Stimulated activated CD8-positive, alpha-beta memory T cell treated with anti-CD3 and anti-CD28 coated beads, Interleukin-4, amount 100 ng/mL, for 24 hours (primary cell): ENCODE measurements at regions not wholly inside any gene's neighbourhood (a gene's known extent, or its start where the extent isn't known, plus 50 kb on each side); places are given as distances from the start of the nearest gene placed in this dataset.
"Not testable (repeated sequence)": the region's sequence is repeated elsewhere in the genome, so short reads cannot be mapped to it uniquely, and the experiment has no call there.

Source experiments
- DNase-seq: peaks from one replicate; pipeline ENCODE4 v3.0.0-alpha.2; 2020; ENCODE audit warnings: low read depth

DNA sequence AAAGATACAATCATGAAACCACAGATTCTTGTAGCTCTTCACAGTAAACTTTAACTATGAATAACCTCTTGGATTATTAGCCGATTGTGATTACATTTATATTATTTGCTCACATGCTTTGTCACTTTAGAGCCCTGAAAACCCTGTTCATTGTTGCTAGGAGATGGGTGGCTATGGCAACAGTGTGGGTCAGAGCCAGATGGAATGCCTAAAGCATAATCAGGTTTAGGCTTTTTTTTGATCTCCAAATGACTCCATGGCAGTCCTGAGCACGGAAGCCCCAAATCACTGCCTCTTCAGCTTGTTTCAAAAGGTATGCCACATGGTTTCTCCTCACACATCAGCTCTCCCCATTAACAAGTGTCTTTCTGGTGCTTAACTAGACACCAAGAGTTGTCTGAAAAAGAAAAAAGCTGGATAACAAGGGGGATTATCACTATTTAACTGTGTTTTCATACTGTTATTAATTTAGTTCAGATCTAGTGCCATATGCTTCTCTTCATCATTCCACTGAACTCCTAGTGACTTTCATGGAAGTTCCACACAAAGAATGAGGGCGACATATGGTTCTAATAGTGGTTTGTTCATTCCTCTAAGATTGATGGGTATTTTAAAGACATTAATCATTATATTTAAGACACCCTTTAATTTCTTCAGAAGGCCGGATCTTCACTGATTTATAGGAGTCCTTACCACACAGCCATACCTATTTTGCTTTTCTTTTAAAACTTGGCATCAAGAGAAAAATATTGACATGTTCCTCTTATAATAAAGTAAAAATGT lies 88.8 kb upstream of the PAM start:
- no peak for DNase-seq

DNA sequence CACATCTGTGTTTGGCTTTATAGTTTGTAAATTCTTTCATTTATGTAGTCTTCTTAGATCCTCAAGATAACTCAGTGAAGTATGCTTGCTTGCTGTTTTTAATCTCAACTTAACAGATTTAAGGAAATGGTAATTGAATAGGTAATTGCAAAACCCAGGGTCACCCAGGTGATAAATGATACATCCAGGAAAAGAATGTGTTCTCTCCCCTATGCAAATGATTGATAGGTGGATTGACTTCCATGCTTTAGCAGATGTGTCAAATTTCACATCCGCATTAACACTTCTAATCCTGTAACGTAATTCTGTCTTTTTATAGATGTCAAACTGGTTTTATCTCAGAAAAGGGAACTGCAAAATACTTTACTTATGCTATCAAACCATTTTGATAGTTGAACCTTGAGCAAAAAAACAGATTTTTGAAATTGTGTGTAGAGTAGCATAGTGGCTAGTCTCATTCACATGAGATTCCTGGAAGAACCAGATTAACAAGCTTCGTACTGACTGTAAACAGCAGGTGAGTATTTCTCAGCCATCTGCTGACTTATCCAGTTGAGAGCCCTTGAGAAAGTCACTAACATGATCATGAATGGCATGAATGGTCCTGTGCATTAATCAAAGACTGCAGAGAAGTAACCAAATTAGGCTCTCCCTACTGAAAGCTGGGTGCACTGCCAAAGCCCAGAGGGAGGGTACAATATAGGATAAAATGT lies 86.7 kb upstream of the PAM start:
- DNase-seq: no peak

DNA sequence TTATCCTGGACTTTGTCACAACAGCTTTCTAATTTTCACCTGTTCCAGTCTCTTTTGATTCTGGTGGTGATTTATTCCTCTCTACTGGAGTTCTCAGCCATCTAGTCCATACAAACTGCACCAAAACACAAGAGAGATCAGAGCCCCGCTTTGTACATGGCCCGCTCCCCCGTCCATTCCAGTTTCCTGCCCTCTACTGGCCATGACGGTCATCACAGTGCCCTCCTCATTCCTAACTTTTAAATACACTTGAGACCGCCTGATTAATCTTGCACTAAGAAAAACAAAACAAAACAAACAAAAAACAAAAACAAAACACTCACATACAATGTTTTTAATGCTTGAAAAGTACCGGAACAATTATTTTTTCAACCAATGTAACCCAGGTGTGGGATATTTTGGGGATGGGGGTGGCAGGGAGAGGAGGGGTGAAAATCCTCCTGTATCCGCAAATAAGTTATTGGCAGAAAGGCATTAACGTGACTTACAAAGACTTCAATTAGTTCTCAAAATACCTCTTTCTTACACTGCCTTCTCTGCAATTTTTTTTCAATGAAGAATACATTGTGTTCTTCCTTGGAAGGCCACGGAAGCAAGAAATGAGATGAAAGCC lies 84.8 kb upstream of the PAM start:
- DNase-seq: no peak

DNA sequence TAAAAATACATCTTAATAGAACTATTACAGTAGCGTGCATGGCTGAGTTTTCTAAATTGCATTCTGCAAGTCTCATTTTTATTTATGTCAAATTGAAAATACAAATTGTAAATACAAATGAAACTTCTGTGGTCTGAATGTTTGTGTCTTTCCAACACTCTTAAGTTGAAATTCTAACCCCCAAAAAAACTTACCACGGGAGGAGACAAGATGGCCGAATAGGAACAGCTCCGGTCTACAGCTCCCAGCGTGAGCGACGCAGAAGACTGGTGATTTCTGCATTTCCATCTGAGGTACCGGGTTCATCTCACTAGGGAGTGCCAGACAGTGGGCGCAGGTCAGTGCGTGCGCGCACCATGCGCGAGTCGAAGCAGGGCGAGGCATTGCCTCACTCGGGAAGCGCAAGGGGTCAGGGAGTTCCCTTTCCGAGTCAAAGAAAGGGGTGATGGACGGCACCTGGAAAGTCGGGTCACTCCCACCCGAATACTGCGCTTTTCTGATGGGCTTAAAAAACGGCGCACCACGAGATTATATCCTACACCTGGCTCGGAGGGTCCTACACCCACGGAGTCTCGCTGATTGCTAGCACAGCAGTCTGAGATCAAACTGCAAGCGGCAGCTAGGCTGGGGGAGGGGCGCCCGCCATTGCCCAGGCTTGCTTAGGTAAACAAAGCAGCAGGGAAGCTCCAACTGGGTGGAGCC lies 83.9 kb upstream of the PAM start:
- DNase-seq: not testable (repeated sequence)

DNA sequence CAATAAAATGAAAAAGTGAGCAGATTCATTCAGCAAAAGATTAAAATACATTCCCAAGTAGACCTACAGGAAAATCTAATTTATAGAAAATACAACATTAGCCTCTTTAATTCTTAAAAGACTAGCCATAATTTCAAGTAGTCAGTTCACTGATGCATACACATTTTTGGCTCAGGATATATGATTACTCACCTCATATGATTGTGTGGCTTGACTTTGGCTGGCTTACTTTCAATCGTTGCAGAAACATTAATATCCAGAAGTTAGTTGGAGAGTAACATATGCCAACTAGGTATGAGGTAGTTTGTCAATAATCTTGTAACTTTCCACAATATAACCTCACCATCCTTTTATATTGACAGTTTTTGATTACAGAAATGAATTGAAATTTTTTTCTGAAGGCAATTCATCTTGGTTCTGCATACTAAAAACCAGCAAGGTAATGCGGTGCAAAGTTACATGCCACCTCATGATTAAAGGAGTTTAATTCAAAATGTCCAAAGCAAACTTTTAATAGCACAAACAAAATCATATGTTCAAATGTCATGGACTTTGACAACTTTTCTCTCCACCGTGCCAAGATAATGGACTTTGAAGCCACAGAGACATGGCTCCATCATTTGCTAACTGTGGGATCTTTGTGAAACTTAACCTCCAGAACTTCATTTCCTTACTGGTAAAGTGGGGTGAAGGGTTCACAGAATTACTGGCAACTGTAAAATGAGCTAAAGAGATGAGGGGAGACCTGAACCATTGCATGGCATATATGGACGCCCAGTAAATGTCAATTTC lies 76.6 kb upstream of the PAM start:
- no peak for DNase-seq

DNA sequence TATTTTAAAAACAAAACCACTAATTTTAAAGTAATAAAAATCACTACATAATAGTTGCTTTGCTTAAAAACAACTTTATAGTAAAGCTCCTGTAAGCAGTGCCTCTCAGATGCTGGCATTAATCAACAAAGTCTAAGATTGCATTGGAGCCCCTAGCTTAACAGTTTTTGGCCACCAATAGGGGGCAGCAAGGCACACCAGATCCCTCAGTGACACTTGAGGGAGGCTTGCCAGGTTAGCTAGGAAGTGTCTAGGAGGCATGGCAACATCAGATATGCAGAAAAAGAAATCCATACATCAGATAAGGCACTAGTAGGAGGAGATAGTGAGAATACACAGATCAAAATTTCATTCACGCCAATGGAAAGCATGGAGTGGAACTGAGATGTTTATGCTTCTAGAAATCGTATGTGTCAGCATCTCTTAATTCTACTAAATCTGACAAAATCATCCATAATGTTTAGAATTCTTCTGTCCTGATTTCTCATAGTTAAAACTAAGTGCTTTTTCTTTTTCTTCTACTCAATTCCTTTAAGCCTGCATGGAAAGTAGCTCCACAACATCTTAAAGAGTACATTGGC lies 73.6 kb upstream of the PAM start:
- peak; percentile 45 for DNase-seq

DNA sequence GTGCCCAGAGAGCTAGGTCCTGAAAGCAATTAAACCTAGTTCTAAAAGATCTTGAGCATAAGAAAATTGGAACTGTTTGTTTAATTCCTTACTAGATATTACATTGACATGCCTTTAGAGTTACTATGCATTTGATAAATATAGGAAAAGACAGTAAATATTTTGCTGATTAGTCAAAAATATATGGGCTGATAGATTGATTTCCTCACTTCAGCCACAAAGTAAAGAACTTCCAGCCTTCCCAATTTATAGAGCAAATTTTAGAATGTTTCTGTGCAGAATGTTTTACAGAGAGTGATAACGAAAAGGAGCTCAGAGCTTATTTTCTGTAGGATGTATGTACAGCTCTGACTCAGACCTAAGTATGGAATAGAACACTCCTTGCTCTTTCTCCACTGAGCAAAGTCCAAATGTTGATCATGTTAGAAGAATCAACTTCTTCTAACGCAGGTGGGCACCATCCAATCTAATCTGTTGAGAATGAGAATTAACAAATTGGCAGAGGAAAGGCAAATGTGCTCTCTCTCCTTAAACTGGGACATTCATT lies 72.9 kb upstream of the PAM start:
- no peak for DNase-seq

DNA sequence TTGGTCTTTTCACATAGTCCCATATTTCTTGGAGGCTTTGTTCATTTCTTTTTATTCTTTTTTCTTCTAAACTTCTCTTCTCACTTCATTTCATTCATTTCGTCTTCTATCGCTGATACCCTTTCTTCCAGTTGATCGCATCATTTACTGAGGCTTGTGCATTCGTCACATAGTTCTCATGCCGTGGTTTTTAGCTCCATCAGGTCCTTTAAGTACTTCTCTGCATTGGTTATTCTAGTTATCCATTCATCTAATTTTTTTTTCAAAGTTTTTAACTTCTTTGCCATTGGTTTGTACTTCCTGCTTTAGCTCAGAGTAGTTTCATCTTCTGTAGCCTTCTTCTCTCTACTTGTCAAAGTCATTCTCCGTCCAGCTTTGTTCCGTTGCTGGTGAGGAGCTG lies 67.0 kb upstream of the PAM start:
- DNase-seq: not testable (repeated sequence)

DNA sequence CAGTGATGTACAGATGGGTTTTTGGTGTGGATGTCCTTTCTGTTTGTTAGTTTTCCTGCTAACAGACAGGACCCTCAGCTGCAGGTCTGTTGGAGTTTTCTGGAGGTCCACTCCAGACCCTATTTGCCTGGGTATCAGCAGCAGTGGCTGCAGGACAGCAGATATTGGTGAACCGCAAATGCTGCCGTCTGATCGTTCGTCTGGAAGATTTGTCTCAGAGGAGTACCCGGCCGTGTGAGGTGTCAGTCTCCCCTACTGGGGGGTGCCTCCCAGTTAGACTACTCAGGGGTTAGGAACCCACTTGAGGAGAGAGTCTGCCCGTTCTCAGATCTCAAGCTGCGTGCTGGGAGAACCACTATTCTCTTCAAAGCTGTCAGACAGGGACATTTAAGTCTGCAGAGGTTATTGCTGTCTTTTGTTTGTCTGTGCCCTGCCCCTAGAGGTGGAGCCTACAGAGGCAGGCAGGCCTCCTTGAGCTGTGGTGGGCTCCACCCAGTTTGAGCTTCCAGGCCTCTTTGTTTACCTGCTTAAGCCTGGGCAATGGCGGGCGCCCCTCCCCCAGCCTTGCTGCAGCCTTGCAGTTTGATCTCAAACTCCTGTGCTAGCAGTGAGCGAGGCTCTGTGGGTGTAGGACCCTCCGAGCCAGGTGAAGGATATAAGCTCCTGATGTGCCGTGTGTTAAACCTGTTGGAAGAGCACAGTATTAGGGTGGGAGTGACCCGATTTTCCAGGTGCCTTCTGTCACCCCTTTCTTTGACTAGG lies 66.3 kb upstream of the PAM start:
- not testable (repeated sequence) for DNase-seq

DNA sequence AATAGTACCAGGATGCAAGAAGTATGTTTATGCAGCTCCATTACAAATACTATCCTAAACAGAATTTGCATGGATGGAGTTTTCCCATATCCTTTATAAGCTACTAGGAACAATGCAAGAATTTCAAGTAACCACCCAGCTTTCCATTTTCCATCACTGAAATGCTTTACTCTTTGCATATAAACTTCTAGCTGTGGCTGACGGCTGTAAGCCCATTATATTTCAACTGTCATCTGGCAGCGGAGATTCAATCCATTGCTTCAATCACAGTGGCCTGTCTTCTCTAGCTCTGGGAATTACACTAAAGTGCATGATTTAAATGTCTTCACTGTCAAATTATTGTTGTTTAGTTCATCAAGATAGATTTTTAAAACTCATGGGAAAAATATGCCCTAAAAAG lies 64.2 kb upstream of the PAM start:
- no peak for DNase-seq

DNA sequence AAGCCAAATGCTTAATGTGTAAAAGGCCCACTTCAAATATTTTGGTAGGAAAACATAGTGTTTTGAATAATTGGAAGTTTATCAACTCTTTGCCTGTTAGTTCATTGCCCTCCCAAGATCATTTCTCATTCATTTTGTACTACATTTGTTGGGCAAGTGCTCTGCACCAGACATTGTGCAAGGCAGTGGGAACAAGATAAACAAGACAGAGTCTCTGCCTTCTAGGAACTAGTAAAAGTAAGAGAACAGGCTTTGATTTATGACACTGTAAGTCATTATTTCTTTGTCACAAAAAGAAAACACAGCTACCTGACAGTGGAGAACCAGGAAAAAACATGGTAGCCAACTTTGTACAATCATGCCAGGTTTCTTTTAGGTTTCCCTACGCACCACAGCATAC lies 63.7 kb upstream of the PAM start:
- DNase-seq: no peak

DNA sequence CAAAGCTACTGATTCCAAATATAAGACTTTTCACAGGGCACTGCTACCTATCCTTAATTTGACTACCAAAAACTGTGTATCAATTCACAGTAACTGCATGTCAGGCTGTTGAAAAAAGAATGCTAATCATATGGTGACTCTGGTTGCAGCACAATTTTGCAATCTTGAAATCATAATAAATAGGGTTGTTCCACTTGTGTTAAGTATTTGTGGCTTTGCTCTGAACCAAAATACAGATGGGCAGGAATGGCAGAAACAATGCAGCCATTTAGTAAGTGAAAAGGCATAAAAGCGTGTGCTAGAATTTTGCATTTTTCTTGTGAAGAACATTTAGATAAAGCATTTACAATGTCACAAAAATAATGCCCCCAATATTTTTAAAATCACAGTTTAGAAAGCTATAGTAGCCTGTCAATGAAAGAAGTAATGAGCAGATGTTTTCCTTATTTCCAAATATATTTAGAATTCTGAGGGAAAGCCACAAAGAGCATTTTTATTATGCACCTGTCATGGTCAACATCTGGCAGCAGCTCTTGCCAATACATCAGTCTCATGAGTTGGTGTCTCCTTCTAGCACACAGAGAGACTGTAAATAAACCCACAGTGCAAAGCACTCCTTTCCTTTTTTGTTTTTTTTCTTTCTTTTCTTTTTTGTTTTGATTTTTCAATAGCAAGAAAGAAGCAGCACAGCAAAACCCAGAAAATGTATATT lies 54.8 kb upstream of the PAM start:
- no peak for DNase-seq

DNA sequence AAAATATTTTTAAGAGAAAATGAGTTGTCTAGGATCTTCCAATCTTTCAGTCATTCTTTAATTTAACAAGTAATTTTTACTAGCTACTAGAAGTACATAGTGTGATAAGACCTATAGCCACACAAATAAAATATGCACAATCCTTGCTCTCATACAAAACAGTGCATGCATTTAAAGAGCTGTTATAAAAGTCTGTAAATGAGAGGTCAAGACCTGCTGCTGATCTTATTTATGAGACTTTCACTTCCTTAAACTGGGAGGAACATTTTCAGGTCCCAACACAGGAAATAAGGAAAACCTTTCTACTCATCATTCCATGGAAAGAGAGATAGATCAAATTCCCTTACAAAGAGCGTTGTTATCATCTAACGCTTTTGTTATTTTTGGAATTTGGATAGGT lies 54.2 kb upstream of the PAM start:
- no peak for DNase-seq

DNA sequence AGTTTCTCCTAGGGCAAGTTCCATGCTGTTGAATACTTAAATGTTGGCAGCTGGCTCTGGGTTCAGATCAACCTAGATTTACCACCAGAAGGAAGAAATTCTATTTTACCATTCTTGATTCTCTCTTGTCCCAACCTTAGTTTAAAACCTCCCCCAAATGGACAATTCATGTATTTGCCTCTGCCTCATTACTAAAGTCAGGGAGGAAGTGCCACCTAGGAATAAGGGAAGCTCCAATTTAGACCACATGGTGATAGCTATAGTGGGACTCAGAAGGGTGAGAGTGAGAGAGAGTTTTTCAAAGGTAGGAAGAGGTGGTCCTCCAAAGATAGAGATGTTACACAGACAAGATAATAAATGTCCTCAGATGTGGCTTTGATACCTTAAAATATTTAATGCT lies 53.4 kb upstream of the PAM start:
- DNase-seq: no peak
